ENCODE measurements at regions not wholly inside any gene's neighbourhood (a gene's known extent, or its start where the extent isn't known, plus 50 kb on each side); places are given as distances from the start of the nearest gene placed in this dataset.

DNA sequence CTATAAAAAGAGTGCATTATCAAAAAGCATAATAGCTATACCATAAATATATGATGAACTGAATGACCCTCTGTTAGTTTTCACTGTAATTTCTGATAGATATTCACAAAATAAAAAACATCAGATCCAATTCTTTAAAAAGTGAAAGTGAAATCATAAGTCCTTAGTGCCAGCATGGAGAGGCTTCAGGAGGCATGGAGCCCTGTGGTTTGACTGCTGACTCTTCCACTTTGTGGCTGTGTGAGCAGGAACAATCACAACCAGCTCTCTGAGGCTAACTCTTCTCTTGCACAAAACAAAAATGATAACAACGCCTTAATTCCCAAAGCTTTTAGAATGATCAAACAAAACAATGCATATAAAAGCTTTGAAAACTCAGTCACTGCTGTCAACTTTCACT is 1143.9 kb downstream of the PDHA2 start:
- no peaks in the 10 kb centered on the region for H3K9me3 ChIP-seq (ENCODE audit: low read depth, low read length)
- no peak overlapping the region for H2AFZ ChIP-seq (ENCODE audit: low read length)
- H3K36me3 ChIP-seq (ENCODE audit: insufficient read depth, low read length) = no peaks in the 10 kb centered on the region
- DNase-seq (ENCODE audit: insufficient read length, low spot score, missing footprints) = no peak
- no peaks in the 10 kb centered on the region for H3K27me3 ChIP-seq (ENCODE audit: insufficient read depth, low read length)
- no peak overlapping the region for H3K4me3 ChIP-seq (ENCODE audit: insufficient read depth, low read length)
- H4K20me1 ChIP-seq (ENCODE audit: insufficient read depth, low read length) = no peaks in the 10 kb centered on the region
- TF ChIP-seq, protein P1, sequence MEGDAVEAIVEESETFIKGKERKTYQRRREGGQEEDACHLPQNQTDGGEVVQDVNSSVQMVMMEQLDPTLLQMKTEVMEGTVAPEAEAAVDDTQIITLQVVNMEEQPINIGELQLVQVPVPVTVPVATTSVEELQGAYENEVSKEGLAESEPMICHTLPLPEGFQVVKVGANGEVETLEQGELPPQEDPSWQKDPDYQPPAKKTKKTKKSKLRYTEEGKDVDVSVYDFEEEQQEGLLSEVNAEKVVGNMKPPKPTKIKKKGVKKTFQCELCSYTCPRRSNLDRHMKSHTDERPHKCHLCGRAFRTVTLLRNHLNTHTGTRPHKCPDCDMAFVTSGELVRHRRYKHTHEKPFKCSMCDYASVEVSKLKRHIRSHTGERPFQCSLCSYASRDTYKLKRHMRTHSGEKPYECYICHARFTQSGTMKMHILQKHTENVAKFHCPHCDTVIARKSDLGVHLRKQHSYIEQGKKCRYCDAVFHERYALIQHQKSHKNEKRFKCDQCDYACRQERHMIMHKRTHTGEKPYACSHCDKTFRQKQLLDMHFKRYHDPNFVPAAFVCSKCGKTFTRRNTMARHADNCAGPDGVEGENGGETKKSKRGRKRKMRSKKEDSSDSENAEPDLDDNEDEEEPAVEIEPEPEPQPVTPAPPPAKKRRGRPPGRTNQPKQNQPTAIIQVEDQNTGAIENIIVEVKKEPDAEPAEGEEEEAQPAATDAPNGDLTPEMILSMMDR (IDR thresholded peaks at IDR 0.05; ENCODE audit: extremely low read depth, low read depth, low read length) = no peak
- no peaks in the 10 kb centered on the region for H3K4me1 ChIP-seq (ENCODE audit: insufficient read depth, low read length)
- no peaks in the 10 kb centered on the region for H3K79me2 ChIP-seq (ENCODE audit: insufficient read depth, low read length)
- H3K27ac ChIP-seq (ENCODE audit: low read depth, low read length) = no peak overlapping the region
- H3K4me2 ChIP-seq (ENCODE audit: insufficient read depth, low read length) = no peak overlapping the region

DNA sequence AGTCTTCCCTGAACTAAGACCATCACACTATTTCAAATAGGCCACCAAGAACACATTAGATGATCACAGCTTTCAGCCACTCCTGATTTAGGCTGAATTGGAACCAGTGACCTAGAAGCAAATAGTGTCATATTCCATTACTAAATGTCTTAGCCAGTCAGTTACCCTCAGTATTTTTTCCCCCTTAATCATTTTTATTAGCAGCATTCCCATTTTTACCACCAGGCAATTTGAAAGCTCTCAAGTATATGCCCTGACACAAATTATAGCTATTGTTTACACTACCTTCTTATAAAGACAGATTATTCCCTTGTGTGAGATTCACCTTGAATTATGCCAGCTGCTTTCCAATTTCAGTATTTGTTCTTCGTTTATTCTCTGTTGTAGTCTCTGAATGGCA is 1146.9 kb downstream of the PDHA2 start:
- Histone ChIP-seq H3K27ac (ENCODE audit: low read depth, low read length) (no peak overlapping the region), H3K4me3 (ENCODE audit: insufficient read depth, low read length) (no peak overlapping the region), H4K20me1 (ENCODE audit: insufficient read depth, low read length) (no peaks in the 10 kb centered on the region), H3K36me3 (ENCODE audit: insufficient read depth, low read length) (no peaks in the 10 kb centered on the region), H3K79me2 (ENCODE audit: insufficient read depth, low read length) (no peaks in the 10 kb centered on the region), H2AFZ (ENCODE audit: low read length) (no peak overlapping the region), H3K4me1 (ENCODE audit: insufficient read depth, low read length) (no peaks in the 10 kb centered on the region), H3K27me3 (ENCODE audit: insufficient read depth, low read length) (no peaks in the 10 kb centered on the region), H3K4me2 (ENCODE audit: insufficient read depth, low read length) (no peak overlapping the region), H3K9me3 (ENCODE audit: low read depth, low read length) (no peaks in the 10 kb centered on the region)
- DNase-seq (ENCODE audit: insufficient read length, low spot score, missing footprints) = no peak
- TF ChIP-seq, protein P1 (IDR thresholded peaks at IDR 0.05; ENCODE audit: extremely low read depth, low read depth, low read length) = no peak

DNA sequence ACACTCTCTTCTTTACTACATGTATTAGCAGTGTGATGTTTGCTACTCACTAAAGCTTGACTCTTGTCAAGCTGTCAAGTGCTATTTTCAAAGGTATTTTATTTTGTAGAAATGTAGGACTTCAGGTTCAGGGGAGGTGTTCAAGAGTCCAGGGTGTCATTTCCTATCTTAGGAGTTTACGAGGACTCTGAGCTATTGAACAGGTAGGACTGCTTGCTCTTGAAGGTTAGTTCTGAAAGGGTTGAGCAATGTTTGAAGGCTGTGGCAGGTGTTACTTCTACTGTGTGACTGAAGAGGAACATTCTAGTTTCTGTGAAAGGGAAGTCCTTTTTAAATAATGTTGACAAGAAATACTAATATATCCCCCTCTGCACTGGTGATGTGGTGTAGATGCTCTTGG is 1151.2 kb downstream of the PDHA2 start:
- no peak overlapping the region for H2AFZ ChIP-seq (ENCODE audit: low read length)
- TF ChIP-seq, protein P1 (IDR thresholded peaks at IDR 0.05; ENCODE audit: extremely low read depth, low read depth, low read length) = no peak
- no peaks in the 10 kb centered on the region for H3K36me3 ChIP-seq (ENCODE audit: insufficient read depth, low read length)

DNA sequence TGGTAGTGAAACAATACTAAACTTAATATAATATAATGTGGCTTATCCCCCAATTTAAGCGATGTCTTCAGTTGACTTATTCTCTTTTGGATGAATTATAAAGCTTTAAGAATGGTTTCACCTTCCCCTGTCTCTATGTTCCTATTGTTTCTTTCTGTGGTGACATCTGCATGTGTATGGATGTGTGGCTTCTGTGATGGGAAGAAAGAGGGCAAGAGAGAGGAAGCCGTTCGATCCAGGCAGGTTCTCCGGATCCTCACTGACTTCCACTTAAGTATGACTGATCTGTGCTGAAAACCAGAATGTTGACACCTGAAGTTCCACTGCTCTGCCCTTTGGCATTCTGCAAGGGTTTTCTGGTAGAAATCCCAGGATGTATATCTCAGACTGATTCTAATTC is 1150.8 kb downstream of the STPG2 start:
- TF ChIP-seq, protein P1 (IDR thresholded peaks at IDR 0.05; ENCODE audit: extremely low read depth, low read depth, low read length) = no peak
- no peaks in the 10 kb centered on the region for H4K20me1 ChIP-seq (ENCODE audit: insufficient read depth, low read length)
- H3K27me3 ChIP-seq (ENCODE audit: insufficient read depth, low read length) = no peaks in the 10 kb centered on the region
- no peaks in the 10 kb centered on the region for H3K9me3 ChIP-seq (ENCODE audit: low read depth, low read length)
- no peak overlapping the region for H3K4me3 ChIP-seq (ENCODE audit: insufficient read depth, low read length)
- H3K27ac ChIP-seq (ENCODE audit: low read depth, low read length) = no peak overlapping the region
- DNase-seq (ENCODE audit: insufficient read length, low spot score, missing footprints) = no peak
- no peak overlapping the region for H2AFZ ChIP-seq (ENCODE audit: low read length)
- H3K4me2 ChIP-seq (ENCODE audit: insufficient read depth, low read length) = no peak overlapping the region
- no peaks in the 10 kb centered on the region for H3K79me2 ChIP-seq (ENCODE audit: insufficient read depth, low read length)
- H3K36me3 ChIP-seq (ENCODE audit: insufficient read depth, low read length) = no peaks in the 10 kb centered on the region
- H3K4me1 ChIP-seq (ENCODE audit: insufficient read depth, low read length) = no peaks in the 10 kb centered on the region

More for the DNA sequence above, 1151.2 kb downstream of the PDHA2 start:
- Histone ChIP-seq H3K27ac (ENCODE audit: low read depth, low read length) (no peak overlapping the region), H3K4me2 (ENCODE audit: insufficient read depth, low read length) (no peak overlapping the region), H3K4me1 (ENCODE audit: insufficient read depth, low read length) (no peaks in the 10 kb centered on the region), H3K4me3 (ENCODE audit: insufficient read depth, low read length) (no peak overlapping the region), H3K79me2 (ENCODE audit: insufficient read depth, low read length) (no peaks in the 10 kb centered on the region), H3K27me3 (ENCODE audit: insufficient read depth, low read length) (no peaks in the 10 kb centered on the region), H4K20me1 (ENCODE audit: insufficient read depth, low read length) (no peaks in the 10 kb centered on the region), H3K9me3 (ENCODE audit: low read depth, low read length) (no peaks in the 10 kb centered on the region)
- no peak for DNase-seq (ENCODE audit: insufficient read length, low spot score, missing footprints)
